Gastrocnemius medialis (tissue), 4 donors: ENCODE measurements at regions not wholly inside any gene's neighbourhood (a gene's known extent, or its start where the extent isn't known, plus 50 kb on each side); places are given as distances from the start of the nearest gene placed in this dataset.

Source experiments
- ATAC-seq, 2 donors: fragments of 150-250 bp; one replicate each; pipeline ENCODE4 v1.9.1; 2016
- DNase-seq, 2 donors: peaks; one replicate each; pipeline ENCODE4 v3.0.0-alpha.2; 2019
- H3K27ac ChIP-seq, 4 donors: fragments of 200-600 bp; sonication (generic); 1 replicate in 1 of 4; 2 replicates in 3 of 4; pipeline ENCODE4 v1.5.1; 2016 to 2018; ENCODE audit warnings: mild to moderate bottlenecking in 2 of 4, moderate library complexity in 1 of 4
- H3K27me3 ChIP-seq, 3 donors: fragments of 200-600 bp; sonication (generic) in 2 of 3; 1 replicate in 1 of 3; 2 replicates in 2 of 3; pipeline versions ENCODE4 v1.5.1 to v1.6.0; 2016 to 2019; ENCODE audit warnings: mild to moderate bottlenecking in 1 of 3, moderate library complexity in 1 of 3
- H3K36me3 ChIP-seq, 2 donors: fragments of 200-600 bp; sonication (generic) in 1 of 2; one replicate each; pipeline ENCODE4 v1.5.1; 2017 to 2018
- H3K4me1 ChIP-seq, 2 donors: fragments of 200-600 bp; sonication (generic) in 1 of 2; one replicate each; pipeline ENCODE4 v1.5.1; 2016 to 2017; ENCODE audit warnings: mild to moderate bottlenecking in 2 of 2
- H3K4me3 ChIP-seq, 4 donors: fragments of 200-600 bp; sonication (generic) in 3 of 4; 1 replicate in 1 of 4; 2 replicates in 3 of 4; pipeline ENCODE4 v1.5.1; 2016 to 2019; ENCODE audit warnings: mild to moderate bottlenecking in 2 of 4
- H3K9me3 ChIP-seq, 3 donors: fragments of 200-600 bp; sonication (generic) in 2 of 3; 1 replicate in 1 of 3; 2 replicates in 2 of 3; pipeline ENCODE4 v1.5.1; 2016 to 2019
- CTCF ChIP-seq, 5 experiments: fragments of 450-650 bp in 3 of 5; fragments of 200-600 bp in 2 of 5; sonication (generic) in 2 of 5; IDR thresholded peaks in 4 of 5; conservative IDR thresholded peaks in 1 of 5; 1 replicate in 4 of 5; 2 replicates in 1 of 5; pipeline ENCODE4 v1.5.1; 2016 to 2019; ENCODE audit warnings: antibody characterized with exemption in 5 of 5, mild to moderate bottlenecking in 3 of 5, moderate library complexity in 3 of 5
- POLR2A ChIP-seq, 2 donors: fragments of 450-650 bp; IDR thresholded peaks; one replicate each; pipeline ENCODE4 v1.6.1; 2017; ENCODE audit warnings: antibody characterized with exemption in 2 of 2, mild to moderate bottlenecking in 2 of 2, moderate library complexity in 2 of 2
- in situ Hi-C, 4 donors: fragments of 200-750 bp; cut with MboI; loops; one replicate each; pipeline versions ENCODE4 v1.15.0 to v1.8.0; 2017; ENCODE audit warnings: low sequenced_read_pairs in 4 of 4
- intact Hi-C: fragments of 100-400 bp; cut with DNase I; formaldehyde crosslinking; loops from one replicate; pipeline ENCODE4 v1.15.1; 2023; ENCODE audit warnings: low total_unique reads

- DNase-seq (no peak), ATAC-seq (no peak)
- Histone ChIP-seq H3K36me3 (no peaks in the 10 kb centered on the region), H3K4me1 (no peaks in the 10 kb centered on the region), H3K27me3 (peaks cover 0 to 8% (median 6%) of the 10 kb centered on the region in 3 donors), H3K4me3 (no peak overlapping the region), H3K27ac (no peak overlapping the region), H3K9me3 (no peaks in the 10 kb centered on the region)
- no peak for TF ChIP-seq POLR2A (IDR thresholded peaks at IDR 0.05)
- no peak for TF ChIP-seq CTCF (IDR thresholded peaks at IDR 0.05 in 4 of 5, conservative IDR thresholded peaks at IDR 0.05 in 1 of 5)
- intact Hi-C loops (no loop called here), in situ Hi-C loops (no loop called here)
Measured at GRCh38 chr22:47276450-47276820, 514.0 kb downstream of the TBC1D22A start.

- TF ChIP-seq CTCF (IDR thresholded peaks at IDR 0.05 in 4 of 5, conservative IDR thresholded peaks at IDR 0.05 in 1 of 5), result no peak
- in situ Hi-C loops (no loop called here), intact Hi-C loops (no loop called here)
- H3K27ac ChIP-seq, result no peak overlapping the region
- H3K9me3 ChIP-seq, result no peaks in the 10 kb centered on the region
- no peaks in the 10 kb centered on the region for H3K36me3 ChIP-seq
- DNase-seq (no peak), ATAC-seq (no peak)
- H3K4me3 ChIP-seq, result no peak overlapping the region
- no peaks in the 10 kb centered on the region for H3K4me1 ChIP-seq
- peaks cover 0 to 6% (median 6%) of the 10 kb centered on the region in 3 donors for H3K27me3 ChIP-seq
Measured at GRCh38 chr22:47275605-47276449, 513.4 kb downstream of the TBC1D22A start.

- DNase-seq, result no peak
- TF ChIP-seq CTCF (IDR thresholded peaks at IDR 0.05 in 4 of 5, conservative IDR thresholded peaks at IDR 0.05 in 1 of 5) (no peak), POLR2A (IDR thresholded peaks at IDR 0.05) (no peak)
- intact Hi-C loops (no loop called here), in situ Hi-C loops (no loop called here)
- ATAC-seq, result no peak
- H3K9me3 ChIP-seq, result no peaks in the 10 kb centered on the region
- no peak overlapping the region for H3K27ac ChIP-seq
- H3K4me3 ChIP-seq, result no peak overlapping the region
- no peaks in the 10 kb centered on the region for H3K4me1 ChIP-seq
- H3K36me3 ChIP-seq, result no peaks in the 10 kb centered on the region
- H3K27me3 ChIP-seq, result peaks cover 0 to 6% (median 5%) of the 10 kb centered on the region in 3 donors
Measured at GRCh38 chr22:47274196-47274595, 511.7 kb downstream of the TBC1D22A start.

GRCh38 chr22:47270463-47271135 is 508.1 kb downstream of the TBC1D22A start:
- Histone ChIP-seq H3K27me3 (no peaks in the 10 kb centered on the region), H3K36me3 (no peaks in the 10 kb centered on the region), H3K4me3 (no peak overlapping the region), H3K4me1 (no peaks in the 10 kb centered on the region), H3K9me3 (no peaks in the 10 kb centered on the region), H3K27ac (no peak overlapping the region)
- DNase-seq, result no peak
- TF ChIP-seq CTCF (IDR thresholded peaks at IDR 0.05 in 4 of 5, conservative IDR thresholded peaks at IDR 0.05 in 1 of 5), result no peak
- no peak for TF ChIP-seq POLR2A (IDR thresholded peaks at IDR 0.05)
- intact Hi-C loops (no loop called here), in situ Hi-C loops (no loop called here)
- no peak for ATAC-seq
